GM12878 (cell line): ENCODE measurements at regions not wholly inside any gene's neighbourhood (a gene's known extent, or its start where the extent isn't known, plus 50 kb on each side); places are given as distances from the start of the nearest gene placed in this dataset.

Experiments
- SMC3 ChIP-seq: IDR thresholded peaks from 2 replicates; pipeline ENCODE4 v1.6.1; 2011; ENCODE audit warnings: low read length, improper control_type of control experiment, borderline replicate concordance
- TF ChIP-seq, protein P1 (sequence below): IDR thresholded peaks from 2 replicates; pipeline ENCODE4 v1.6.1; 2012; ENCODE audit warnings: mild to moderate bottlenecking, low read depth, low read length
- TF ChIP-seq, protein P2 (sequence below): fragments of 450-650 bp; IDR thresholded peaks from 2 replicates; pipeline ENCODE4 v1.6.1; 2018; ENCODE audit warnings: borderline replicate concordance, mild to moderate bottlenecking; ENCODE audit not compliant: partially characterized antibody

GRCh38 chr10:31142026-31142425 is 110.4 kb upstream of the ZNF438 start:
- TF ChIP-seq, protein P1, sequence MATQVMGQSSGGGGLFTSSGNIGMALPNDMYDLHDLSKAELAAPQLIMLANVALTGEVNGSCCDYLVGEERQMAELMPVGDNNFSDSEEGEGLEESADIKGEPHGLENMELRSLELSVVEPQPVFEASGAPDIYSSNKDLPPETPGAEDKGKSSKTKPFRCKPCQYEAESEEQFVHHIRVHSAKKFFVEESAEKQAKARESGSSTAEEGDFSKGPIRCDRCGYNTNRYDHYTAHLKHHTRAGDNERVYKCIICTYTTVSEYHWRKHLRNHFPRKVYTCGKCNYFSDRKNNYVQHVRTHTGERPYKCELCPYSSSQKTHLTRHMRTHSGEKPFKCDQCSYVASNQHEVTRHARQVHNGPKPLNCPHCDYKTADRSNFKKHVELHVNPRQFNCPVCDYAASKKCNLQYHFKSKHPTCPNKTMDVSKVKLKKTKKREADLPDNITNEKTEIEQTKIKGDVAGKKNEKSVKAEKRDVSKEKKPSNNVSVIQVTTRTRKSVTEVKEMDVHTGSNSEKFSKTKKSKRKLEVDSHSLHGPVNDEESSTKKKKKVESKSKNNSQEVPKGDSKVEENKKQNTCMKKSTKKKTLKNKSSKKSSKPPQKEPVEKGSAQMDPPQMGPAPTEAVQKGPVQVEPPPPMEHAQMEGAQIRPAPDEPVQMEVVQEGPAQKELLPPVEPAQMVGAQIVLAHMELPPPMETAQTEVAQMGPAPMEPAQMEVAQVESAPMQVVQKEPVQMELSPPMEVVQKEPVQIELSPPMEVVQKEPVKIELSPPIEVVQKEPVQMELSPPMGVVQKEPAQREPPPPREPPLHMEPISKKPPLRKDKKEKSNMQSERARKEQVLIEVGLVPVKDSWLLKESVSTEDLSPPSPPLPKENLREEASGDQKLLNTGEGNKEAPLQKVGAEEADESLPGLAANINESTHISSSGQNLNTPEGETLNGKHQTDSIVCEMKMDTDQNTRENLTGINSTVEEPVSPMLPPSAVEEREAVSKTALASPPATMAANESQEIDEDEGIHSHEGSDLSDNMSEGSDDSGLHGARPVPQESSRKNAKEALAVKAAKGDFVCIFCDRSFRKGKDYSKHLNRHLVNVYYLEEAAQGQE = no peak
- no peak for TF ChIP-seq SMC3
- TF ChIP-seq, protein P2, sequence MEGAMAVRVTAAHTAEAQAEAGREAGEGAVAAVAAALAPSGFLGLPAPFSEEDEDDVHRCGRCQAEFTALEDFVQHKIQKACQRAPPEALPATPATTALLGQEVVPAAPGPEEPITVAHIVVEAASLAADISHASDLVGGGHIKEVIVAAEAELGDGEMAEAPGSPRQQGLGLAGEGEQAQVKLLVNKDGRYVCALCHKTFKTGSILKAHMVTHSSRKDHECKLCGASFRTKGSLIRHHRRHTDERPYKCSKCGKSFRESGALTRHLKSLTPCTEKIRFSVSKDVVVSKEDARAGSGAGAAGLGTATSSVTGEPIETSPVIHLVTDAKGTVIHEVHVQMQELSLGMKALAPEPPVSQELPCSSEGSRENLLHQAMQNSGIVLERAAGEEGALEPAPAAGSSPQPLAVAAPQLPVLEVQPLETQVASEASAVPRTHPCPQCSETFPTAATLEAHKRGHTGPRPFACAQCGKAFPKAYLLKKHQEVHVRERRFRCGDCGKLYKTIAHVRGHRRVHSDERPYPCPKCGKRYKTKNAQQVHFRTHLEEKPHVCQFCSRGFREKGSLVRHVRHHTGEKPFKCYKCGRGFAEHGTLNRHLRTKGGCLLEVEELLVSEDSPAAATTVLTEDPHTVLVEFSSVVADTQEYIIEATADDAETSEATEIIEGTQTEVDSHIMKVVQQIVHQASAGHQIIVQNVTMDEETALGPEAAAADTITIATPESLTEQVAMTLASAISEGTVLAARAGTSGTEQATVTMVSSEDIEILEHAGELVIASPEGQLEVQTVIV = no peak
